HL-60 (cell line): ENCODE measurements at regions not wholly inside any gene's neighbourhood (a gene's known extent, or its start where the extent isn't known, plus 50 kb on each side); places are given as distances from the start of the nearest gene placed in this dataset.

Experiments
- DNase-seq, 2 experiments: peaks; one replicate each; pipeline ENCODE4 v3.0.0-alpha.2; 2010 to 2020; ENCODE audit warnings: low read depth in 1 of 2, low spot score in 1 of 2
- H3K27ac ChIP-seq: fragments of 250-450 bp; sonication (Bioruptor Pico); replicated peaks from 2 replicates; pipeline ENCODE4 v1.5.1; 2020; ENCODE audit warnings: mild to moderate bottlenecking, moderate library complexity
- H3K27me3 ChIP-seq: fragments of 250-450 bp; sonication (Bioruptor Pico); 2 replicates; pipeline ENCODE4 v1.5.1; 2021; ENCODE audit warnings: mild to moderate bottlenecking, moderate library complexity; ENCODE audit not compliant: insufficient read depth, poor library complexity, severe bottlenecking
- H3K4me3 ChIP-seq: replicated peaks from 2 replicates; pipeline ENCODE4 v1.5.1; 2011; ENCODE audit warnings: mild to moderate bottlenecking, control low read depth, low read length; ENCODE audit not compliant: insufficient read depth
- GABPA ChIP-seq: IDR thresholded peaks from 2 replicates; pipeline ENCODE4 v1.6.1; 2012; ENCODE audit warnings: low read depth
- POLR2AphosphoS5 ChIP-seq: IDR thresholded peaks from 2 replicates; pipeline ENCODE4 v1.6.1; 2012; ENCODE audit warnings: low read depth
- SPI1 ChIP-seq: IDR thresholded peaks from 2 replicates; pipeline ENCODE4 v1.6.1; 2012; ENCODE audit warnings: low read depth, mild to moderate bottlenecking, borderline replicate concordance
- TF ChIP-seq, protein P1 (sequence below): IDR thresholded peaks from one replicate; pipeline ENCODE4 v1.5.1; 2011; ENCODE audit warnings: low read length, control low read depth, inconsistent platforms; ENCODE audit not compliant: insufficient read depth
- TF ChIP-seq, protein P2 (sequence below): IDR thresholded peaks from 2 replicates; pipeline ENCODE4 v1.6.1; 2012; ENCODE audit warnings: low read depth; ENCODE audit not compliant: insufficient replicate concordance

DNA sequence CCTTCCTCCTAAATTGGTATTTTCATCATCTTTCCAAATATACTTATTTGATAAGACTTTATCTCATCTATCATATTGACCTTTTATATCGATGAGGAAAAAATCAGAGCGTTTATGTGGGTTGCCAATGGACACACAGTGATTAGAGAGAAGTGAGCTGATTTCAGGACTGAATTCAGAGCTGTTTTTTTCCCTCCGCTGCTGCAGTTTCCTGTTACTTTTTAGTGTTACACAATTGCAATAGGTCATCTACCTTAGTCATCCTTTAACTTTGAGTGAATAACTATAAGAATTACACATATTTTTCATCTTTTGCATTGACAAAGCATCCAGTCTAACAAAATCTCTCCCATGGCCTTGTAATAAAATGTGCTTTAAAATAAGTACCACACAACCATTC is 266.3 kb upstream of the CNTN4 start:
- Histone ChIP-seq H3K27me3 (no peaks in the 10 kb centered on the region), H3K27ac (no peak overlapping the region), H3K4me3 (no peak overlapping the region)
- DNase-seq = no peak
- TF ChIP-seq, protein P1, sequence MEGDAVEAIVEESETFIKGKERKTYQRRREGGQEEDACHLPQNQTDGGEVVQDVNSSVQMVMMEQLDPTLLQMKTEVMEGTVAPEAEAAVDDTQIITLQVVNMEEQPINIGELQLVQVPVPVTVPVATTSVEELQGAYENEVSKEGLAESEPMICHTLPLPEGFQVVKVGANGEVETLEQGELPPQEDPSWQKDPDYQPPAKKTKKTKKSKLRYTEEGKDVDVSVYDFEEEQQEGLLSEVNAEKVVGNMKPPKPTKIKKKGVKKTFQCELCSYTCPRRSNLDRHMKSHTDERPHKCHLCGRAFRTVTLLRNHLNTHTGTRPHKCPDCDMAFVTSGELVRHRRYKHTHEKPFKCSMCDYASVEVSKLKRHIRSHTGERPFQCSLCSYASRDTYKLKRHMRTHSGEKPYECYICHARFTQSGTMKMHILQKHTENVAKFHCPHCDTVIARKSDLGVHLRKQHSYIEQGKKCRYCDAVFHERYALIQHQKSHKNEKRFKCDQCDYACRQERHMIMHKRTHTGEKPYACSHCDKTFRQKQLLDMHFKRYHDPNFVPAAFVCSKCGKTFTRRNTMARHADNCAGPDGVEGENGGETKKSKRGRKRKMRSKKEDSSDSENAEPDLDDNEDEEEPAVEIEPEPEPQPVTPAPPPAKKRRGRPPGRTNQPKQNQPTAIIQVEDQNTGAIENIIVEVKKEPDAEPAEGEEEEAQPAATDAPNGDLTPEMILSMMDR = no peak
- TF ChIP-seq GABPA = no peak

DNA sequence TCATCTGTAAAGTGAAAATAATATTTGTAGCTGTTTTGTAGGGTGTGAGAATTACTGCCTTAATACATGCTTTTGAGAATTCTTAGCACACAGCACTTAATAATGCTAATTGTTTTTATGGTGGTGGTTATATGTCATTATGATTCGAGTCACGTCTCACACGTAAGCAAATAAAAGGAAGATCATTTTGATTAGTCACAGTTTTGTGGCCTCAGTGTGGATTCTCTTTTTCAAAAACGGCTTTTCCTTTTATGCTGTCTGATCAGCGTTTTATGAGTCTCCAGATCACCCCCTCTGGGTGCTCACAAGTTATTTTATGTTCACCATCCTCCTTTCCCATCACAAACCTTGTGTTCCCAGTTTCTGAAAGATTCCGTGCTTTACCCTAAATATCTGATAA is 255.6 kb upstream of the CNTN4 start:
- TF ChIP-seq GABPA (no peak), SPI1 (no peak), POLR2AphosphoS5 (no peak)
- TF ChIP-seq, protein P2, sequence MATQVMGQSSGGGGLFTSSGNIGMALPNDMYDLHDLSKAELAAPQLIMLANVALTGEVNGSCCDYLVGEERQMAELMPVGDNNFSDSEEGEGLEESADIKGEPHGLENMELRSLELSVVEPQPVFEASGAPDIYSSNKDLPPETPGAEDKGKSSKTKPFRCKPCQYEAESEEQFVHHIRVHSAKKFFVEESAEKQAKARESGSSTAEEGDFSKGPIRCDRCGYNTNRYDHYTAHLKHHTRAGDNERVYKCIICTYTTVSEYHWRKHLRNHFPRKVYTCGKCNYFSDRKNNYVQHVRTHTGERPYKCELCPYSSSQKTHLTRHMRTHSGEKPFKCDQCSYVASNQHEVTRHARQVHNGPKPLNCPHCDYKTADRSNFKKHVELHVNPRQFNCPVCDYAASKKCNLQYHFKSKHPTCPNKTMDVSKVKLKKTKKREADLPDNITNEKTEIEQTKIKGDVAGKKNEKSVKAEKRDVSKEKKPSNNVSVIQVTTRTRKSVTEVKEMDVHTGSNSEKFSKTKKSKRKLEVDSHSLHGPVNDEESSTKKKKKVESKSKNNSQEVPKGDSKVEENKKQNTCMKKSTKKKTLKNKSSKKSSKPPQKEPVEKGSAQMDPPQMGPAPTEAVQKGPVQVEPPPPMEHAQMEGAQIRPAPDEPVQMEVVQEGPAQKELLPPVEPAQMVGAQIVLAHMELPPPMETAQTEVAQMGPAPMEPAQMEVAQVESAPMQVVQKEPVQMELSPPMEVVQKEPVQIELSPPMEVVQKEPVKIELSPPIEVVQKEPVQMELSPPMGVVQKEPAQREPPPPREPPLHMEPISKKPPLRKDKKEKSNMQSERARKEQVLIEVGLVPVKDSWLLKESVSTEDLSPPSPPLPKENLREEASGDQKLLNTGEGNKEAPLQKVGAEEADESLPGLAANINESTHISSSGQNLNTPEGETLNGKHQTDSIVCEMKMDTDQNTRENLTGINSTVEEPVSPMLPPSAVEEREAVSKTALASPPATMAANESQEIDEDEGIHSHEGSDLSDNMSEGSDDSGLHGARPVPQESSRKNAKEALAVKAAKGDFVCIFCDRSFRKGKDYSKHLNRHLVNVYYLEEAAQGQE = no peak
- TF ChIP-seq, protein P1 = no peak
- Histone ChIP-seq H3K27ac (no peak overlapping the region), H3K27me3 (no peaks in the 10 kb centered on the region), H3K4me3 (no peak overlapping the region)
- no peak for DNase-seq

DNA sequence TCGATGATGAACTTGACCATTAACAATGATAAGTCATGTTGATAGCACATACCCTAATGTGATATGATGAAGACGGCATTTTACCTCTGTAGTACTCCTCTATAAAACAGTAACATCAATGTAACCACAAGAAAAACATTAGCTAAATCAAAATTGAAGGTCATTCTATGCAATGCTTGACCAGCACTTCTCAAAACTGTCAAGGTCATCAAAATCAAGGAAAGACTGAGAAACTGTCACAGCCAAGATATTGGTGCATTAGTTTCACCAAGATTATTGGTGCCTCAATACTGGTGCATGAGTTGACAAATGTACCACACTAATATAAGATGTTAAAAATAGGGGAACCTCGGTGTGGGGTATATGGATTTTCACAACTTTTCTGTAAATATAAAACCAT is 251.1 kb upstream of the CNTN4 start:
- no peak for DNase-seq
- Histone ChIP-seq H3K27me3 (no peaks in the 10 kb centered on the region), H3K27ac (no peak overlapping the region), H3K4me3 (no peak overlapping the region)
- TF ChIP-seq, protein P1 = no peak
- TF ChIP-seq SPI1 = no peak
- no peak for TF ChIP-seq POLR2AphosphoS5
- TF ChIP-seq, protein P2 = no peak
- TF ChIP-seq GABPA = no peak

DNA sequence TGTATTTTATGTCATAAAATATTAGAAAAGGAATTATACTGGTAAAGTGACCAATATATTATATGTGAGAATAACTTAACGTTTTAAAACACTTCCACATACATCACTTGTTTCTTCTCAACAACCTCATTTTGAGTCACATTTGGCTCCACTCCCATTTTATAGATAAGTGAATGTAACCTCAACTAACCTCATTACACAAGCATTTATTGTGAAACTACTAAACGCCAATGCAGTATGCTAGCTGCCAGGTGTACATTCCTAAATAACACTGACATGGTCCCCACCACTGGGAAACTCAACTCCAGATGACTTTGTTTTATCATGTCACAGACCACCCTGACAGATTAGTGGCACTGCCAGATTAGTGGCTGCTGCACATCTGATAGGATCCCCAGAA is 249.7 kb upstream of the CNTN4 start:
- no peak overlapping the region for H3K4me3 ChIP-seq
- no peak overlapping the region for H3K27ac ChIP-seq
- H3K27me3 ChIP-seq = no peaks in the 10 kb centered on the region
- TF ChIP-seq, protein P1 = no peak
- DNase-seq = no peak
